ENCODE measurements at regions not wholly inside any gene's neighbourhood (a gene's known extent, or its start where the extent isn't known, plus 50 kb on each side); places are given as distances from the start of the nearest gene placed in this dataset.

GRCh38 chr12:16881986-16882570 lies 276.1 kb upstream of the LMO3 start:
- DNase-seq (no peak), ATAC-seq (no peak)
- Histone ChIP-seq H3K27ac (no peak overlapping the region), H3K36me3 (no peaks in the 10 kb centered on the region), H3K27me3 (no peaks in the 10 kb centered on the region), H3K4me3 (no peak overlapping the region), H3K9me3 (no peaks in the 10 kb centered on the region), H3K4me1 (no peaks in the 10 kb centered on the region)
- no peak for TF ChIP-seq POLR2A (IDR thresholded peaks at IDR 0.05)
- TF ChIP-seq, protein P1, sequence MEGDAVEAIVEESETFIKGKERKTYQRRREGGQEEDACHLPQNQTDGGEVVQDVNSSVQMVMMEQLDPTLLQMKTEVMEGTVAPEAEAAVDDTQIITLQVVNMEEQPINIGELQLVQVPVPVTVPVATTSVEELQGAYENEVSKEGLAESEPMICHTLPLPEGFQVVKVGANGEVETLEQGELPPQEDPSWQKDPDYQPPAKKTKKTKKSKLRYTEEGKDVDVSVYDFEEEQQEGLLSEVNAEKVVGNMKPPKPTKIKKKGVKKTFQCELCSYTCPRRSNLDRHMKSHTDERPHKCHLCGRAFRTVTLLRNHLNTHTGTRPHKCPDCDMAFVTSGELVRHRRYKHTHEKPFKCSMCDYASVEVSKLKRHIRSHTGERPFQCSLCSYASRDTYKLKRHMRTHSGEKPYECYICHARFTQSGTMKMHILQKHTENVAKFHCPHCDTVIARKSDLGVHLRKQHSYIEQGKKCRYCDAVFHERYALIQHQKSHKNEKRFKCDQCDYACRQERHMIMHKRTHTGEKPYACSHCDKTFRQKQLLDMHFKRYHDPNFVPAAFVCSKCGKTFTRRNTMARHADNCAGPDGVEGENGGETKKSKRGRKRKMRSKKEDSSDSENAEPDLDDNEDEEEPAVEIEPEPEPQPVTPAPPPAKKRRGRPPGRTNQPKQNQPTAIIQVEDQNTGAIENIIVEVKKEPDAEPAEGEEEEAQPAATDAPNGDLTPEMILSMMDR (IDR thresholded peaks at IDR 0.05): no peak
- intact Hi-C loops (cut with DNase I): no loop called here
- WGBS (ENCODE audit: insufficient coverage, low coverage, low lambda C conversion rate, missing lambda C conversion rate): 86% methylated on average over 4 of the region's 4 CpGs

GRCh38 chr12:16880864-16881285 lies 274.9 kb upstream of the LMO3 start:
- no peaks in the 10 kb centered on the region for H3K9me3 ChIP-seq
- no peak overlapping the region for H3K4me3 ChIP-seq
- H3K4me1 ChIP-seq: no peaks in the 10 kb centered on the region
- intact Hi-C loops (cut with DNase I): no loop called here
- WGBS (ENCODE audit: insufficient coverage, low coverage, low lambda C conversion rate, missing lambda C conversion rate): 16% methylated on average over 10 of the region's 10 CpGs
- DNase-seq (no peak), ATAC-seq (no peak)
- TF ChIP-seq POLR2A (IDR thresholded peaks at IDR 0.05): no peak
- TF ChIP-seq, protein P1 (IDR thresholded peaks at IDR 0.05): no peak
- H3K36me3 ChIP-seq: no peaks in the 10 kb centered on the region
- no peak overlapping the region for H3K27ac ChIP-seq
- H3K27me3 ChIP-seq: no peaks in the 10 kb centered on the region

GRCh38 chr12:16870845-16871244 lies 264.9 kb upstream of the LMO3 start:
- H3K4me1 ChIP-seq: no peaks in the 10 kb centered on the region
- TF ChIP-seq, protein P1 (IDR thresholded peaks at IDR 0.05): no peak
- TF ChIP-seq POLR2A (IDR thresholded peaks at IDR 0.05): no peak
- H3K36me3 ChIP-seq: no peaks in the 10 kb centered on the region
- ATAC-seq (no peak), DNase-seq (no peak)
- intact Hi-C loops (cut with DNase I): no loop called here
- WGBS (ENCODE audit: insufficient coverage, low coverage, low lambda C conversion rate, missing lambda C conversion rate): 54% methylated on average over 1 of the region's 1 CpG
- H3K9me3 ChIP-seq: no peaks in the 10 kb centered on the region
- H3K27me3 ChIP-seq: no peaks in the 10 kb centered on the region
- H3K27ac ChIP-seq: no peak overlapping the region
- no peak overlapping the region for H3K4me3 ChIP-seq

- Histone ChIP-seq H3K4me3 (no peak overlapping the region), H3K36me3 (no peaks in the 10 kb centered on the region), H3K9me3 (no peaks in the 10 kb centered on the region), H3K27ac (no peak overlapping the region), H3K4me1 (no peaks in the 10 kb centered on the region), H3K27me3 (no peaks in the 10 kb centered on the region)
- ATAC-seq (no peak), DNase-seq (no peak)
- no peak for TF ChIP-seq POLR2A (IDR thresholded peaks at IDR 0.05)
- intact Hi-C loops (cut with DNase I): no loop called here
These were observed 257.8 kb upstream of the LMO3 start for GRCh38 chr12:16863742-16864141.

- H3K36me3 ChIP-seq: no peaks in the 10 kb centered on the region
- H3K9me3 ChIP-seq: no peaks in the 10 kb centered on the region
- no peak for DNase-seq
- H3K4me3 ChIP-seq: no peak overlapping the region
- H3K27ac ChIP-seq: no peak overlapping the region
- 53% methylated on average over 1 of the region's 1 CpG for WGBS (ENCODE audit: insufficient coverage, low coverage, low lambda C conversion rate, missing lambda C conversion rate)
- no peak for TF ChIP-seq POLR2A (IDR thresholded peaks at IDR 0.05)
- TF ChIP-seq, protein P1 (IDR thresholded peaks at IDR 0.05): no peak
- no peak for ATAC-seq
- no peaks in the 10 kb centered on the region for H3K4me1 ChIP-seq
- no peaks in the 10 kb centered on the region for H3K27me3 ChIP-seq
- intact Hi-C loops (cut with DNase I): no loop called here
These were observed 251.5 kb upstream of the LMO3 start for GRCh38 chr12:16857456-16857923.

Measured in right lobe of liver (tissue), 6 donors.